ENCODE measurements at regions not wholly inside any gene's neighbourhood (a gene's known extent, or its start where the extent isn't known, plus 50 kb on each side); places are given as distances from the start of the nearest gene placed in this dataset.

DNA sequence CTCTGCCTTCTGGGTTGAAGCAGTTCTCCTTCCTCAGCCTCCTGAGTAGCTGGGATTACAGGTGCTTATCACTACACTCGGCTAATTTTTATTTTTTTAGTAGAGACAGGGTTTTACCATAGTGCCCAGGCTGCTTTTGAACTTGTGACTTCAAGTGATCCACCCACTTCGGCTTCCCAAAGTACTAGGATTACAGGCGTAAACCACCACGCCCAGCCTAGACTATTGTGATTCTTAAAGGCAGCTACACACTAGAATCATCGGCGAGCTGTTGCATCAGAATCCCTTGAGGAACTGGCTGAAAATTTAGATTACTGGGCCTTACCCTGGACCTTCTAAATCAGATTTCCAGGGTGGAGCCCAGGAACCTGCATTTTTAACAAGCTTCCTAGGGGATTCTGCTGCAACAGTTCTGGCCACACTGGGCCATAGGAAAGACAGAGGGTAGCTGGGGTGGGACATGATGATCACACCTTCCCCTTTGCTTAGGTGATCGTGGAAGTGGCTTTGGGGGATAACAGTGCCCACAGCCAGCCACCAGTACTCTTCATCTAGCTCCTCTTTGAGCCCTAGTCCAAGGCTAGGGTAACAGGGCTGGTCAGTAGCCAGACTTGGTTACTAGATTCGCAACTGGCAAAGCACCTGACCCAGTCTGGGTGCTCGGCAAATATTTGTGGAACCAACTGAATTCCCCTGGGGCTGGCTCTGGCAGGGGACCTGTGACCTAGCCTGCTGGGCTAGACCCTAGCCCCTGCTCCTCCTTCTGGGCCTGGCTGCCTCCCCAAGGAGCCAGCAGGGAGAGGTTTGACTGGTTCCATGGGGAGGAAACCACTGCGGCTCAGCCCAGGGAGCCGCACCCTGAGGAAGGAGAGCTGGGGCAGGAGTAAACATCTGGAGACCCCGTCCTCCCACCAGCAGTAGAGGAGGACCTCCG lies 67.1 kb upstream of the DUSP5 start:
- H3K9ac ChIP-seq (ENCODE audit: low read depth in 2 of 2, low read length in 2 of 2): no peak overlapping the region
- no peak overlapping the region for H3K4me3 ChIP-seq
- H3K4me1 ChIP-seq: no peaks in the 10 kb centered on the region
- intact Hi-C loops (cut with DNase I): no loop called here
- H3K9me3 ChIP-seq: no peaks in the 10 kb centered on the region
- H3K36me3 ChIP-seq: no peaks in the 10 kb centered on the region
- no peak overlapping the region for H3K27ac ChIP-seq
- no peaks in the 10 kb centered on the region for H3K27me3 ChIP-seq
- TF ChIP-seq, protein P1, sequence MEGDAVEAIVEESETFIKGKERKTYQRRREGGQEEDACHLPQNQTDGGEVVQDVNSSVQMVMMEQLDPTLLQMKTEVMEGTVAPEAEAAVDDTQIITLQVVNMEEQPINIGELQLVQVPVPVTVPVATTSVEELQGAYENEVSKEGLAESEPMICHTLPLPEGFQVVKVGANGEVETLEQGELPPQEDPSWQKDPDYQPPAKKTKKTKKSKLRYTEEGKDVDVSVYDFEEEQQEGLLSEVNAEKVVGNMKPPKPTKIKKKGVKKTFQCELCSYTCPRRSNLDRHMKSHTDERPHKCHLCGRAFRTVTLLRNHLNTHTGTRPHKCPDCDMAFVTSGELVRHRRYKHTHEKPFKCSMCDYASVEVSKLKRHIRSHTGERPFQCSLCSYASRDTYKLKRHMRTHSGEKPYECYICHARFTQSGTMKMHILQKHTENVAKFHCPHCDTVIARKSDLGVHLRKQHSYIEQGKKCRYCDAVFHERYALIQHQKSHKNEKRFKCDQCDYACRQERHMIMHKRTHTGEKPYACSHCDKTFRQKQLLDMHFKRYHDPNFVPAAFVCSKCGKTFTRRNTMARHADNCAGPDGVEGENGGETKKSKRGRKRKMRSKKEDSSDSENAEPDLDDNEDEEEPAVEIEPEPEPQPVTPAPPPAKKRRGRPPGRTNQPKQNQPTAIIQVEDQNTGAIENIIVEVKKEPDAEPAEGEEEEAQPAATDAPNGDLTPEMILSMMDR (IDR thresholded peaks at IDR 0.05): no peak
- no peak for DNase-seq

DNA sequence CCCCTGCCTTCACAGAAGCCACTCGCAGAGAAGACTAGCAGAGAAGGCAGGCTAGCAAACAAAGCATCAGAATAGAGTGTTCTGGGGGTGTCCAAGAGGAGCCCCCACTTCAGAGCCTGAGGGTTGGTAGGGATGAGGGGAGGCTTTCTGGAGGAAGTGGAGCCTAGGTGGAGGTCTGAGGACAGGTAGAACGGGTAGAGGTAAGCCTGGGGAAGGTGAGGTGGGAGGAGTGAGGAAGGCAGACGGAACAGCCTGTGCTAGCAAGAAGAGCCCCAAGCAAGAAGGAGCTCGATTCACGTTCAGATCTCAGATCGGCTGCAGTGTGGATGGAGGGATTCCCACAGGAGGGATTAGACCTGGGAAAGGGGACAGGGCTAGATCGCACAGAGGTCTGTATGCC lies 66.0 kb upstream of the DUSP5 start:
- Histone ChIP-seq H3K27me3 (no peaks in the 10 kb centered on the region), H3K4me1 (no peaks in the 10 kb centered on the region), H3K27ac (no peak overlapping the region), H3K9ac (ENCODE audit: low read depth in 2 of 2, low read length in 2 of 2) (no peak overlapping the region), H3K4me3 (no peak overlapping the region), H3K9me3 (no peaks in the 10 kb centered on the region), H3K36me3 (no peaks in the 10 kb centered on the region)
- TF ChIP-seq, protein P1 (IDR thresholded peaks at IDR 0.05): no peak
- no peak for DNase-seq
- intact Hi-C loops (cut with DNase I): no loop called here

DNA sequence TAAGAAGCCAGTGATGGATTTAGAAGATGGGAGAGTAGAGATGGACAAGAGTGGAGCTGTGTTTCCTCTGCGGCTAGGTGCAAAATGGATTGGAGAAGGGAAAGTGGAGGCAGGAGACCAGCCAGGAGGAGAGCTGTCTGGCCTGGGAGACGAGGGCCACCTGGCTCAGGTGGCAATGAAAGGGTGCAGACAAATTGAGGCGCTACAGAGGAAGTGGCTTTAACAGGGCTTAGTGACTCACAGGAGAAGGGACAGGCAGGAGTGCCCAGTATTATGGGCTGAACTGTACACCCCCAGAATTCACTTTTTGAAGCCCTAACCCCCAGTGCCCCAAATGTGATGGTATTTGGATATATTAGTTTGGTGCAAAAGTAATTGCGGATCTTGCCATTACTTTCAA lies 65.6 kb upstream of the DUSP5 start:
- DNase-seq: no peak
- Histone ChIP-seq H3K36me3 (no peaks in the 10 kb centered on the region), H3K27ac (no peak overlapping the region), H3K4me1 (no peaks in the 10 kb centered on the region), H3K27me3 (no peaks in the 10 kb centered on the region), H3K9ac (ENCODE audit: low read depth in 2 of 2, low read length in 2 of 2) (no peak overlapping the region), H3K4me3 (no peak overlapping the region), H3K9me3 (no peaks in the 10 kb centered on the region)
- TF ChIP-seq, protein P1 (IDR thresholded peaks at IDR 0.05): no peak
- intact Hi-C loops (cut with DNase I): no loop called here

DNA sequence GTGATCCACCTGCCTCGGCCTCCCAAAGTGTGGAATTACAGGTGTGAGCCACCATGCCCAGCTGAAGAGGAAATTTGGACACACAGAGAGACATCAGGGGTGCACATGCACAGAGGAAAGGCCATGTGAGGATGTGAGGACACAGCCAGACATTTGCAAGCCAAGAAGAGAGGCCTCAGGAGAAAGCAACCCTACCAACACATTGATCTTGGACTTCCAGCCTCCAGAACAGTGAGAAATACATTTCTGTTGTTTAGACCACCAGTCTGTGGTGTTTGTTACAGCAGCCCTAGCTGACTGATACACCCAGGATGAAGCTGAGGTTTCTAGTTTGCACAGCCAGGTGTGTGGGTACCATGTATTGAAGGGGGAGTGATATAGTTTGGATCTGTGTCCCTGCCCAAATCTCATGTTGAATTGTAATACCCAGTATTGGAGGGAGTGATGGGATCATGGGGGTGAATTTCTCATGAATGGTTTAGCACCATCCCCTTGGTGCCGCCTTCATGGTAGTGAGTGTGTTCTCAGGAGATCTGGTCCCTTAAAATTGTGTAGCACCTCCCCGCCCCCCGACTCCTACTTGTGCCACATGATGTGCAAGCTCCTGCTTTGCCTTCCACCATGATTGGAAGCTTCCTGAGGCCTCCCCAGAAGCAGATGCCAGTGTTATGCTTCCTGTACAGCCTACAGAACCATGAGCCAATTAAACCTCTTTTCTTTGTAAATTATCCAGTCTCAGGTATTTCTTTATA lies 64.7 kb upstream of the DUSP5 start:
- H3K36me3 ChIP-seq: no peaks in the 10 kb centered on the region
- no peak overlapping the region for H3K9ac ChIP-seq (ENCODE audit: low read depth in 2 of 2, low read length in 2 of 2)
- no peaks in the 10 kb centered on the region for H3K9me3 ChIP-seq
- TF ChIP-seq, protein P1 (IDR thresholded peaks at IDR 0.05): no peak
- no peaks in the 10 kb centered on the region for H3K4me1 ChIP-seq
- intact Hi-C loops (cut with DNase I): no loop called here
- H3K4me3 ChIP-seq: no peak overlapping the region
- H3K27me3 ChIP-seq: no peaks in the 10 kb centered on the region
- H3K27ac ChIP-seq: no peak overlapping the region
- no peak for DNase-seq

DNA sequence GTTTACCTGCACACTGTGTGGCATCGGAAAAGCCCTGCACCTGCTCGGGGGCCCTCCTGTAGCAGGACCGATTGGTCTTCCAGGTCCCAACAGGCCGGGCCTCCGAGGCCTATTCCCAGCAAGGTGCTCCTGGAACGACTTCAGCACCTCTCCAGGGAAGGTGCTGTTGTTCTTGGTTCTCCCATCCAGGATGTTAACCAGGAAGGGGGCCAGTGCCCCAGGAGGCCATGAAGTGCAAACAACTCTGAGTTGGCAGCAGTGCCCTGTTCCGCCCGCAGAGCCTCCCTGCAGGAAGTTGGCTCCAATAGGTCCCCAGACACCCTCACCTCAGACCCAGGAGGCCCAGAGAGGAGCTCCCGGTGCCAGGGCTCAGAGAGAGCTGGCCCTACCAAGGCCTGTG lies 64.0 kb upstream of the DUSP5 start:
- intact Hi-C loops (cut with DNase I): no loop called here

More for the DNA sequence above, 64.0 kb upstream of the DUSP5 start:
- Histone ChIP-seq H3K27me3 (no peaks in the 10 kb centered on the region), H3K4me3 (no peak overlapping the region), H3K27ac (no peak overlapping the region), H3K9me3 (no peaks in the 10 kb centered on the region), H3K36me3 (no peaks in the 10 kb centered on the region), H3K9ac (ENCODE audit: low read depth in 2 of 2, low read length in 2 of 2) (no peak overlapping the region), H3K4me1 (no peaks in the 10 kb centered on the region)
- TF ChIP-seq, protein P1 (IDR thresholded peaks at IDR 0.05): no peak
- DNase-seq: no peak

All from colonic mucosa (tissue), 4 donors.